PFSK-1 (cell line): ENCODE measurements at regions not wholly inside any gene's neighbourhood (a gene's known extent, or its start where the extent isn't known, plus 50 kb on each side); places are given as distances from the start of the nearest gene placed in this dataset.

Experiments used
- FOXP2 ChIP-seq: optimal IDR thresholded peaks from 2 replicates; pipeline ENCODE3; 2011; ENCODE audit warnings: borderline replicate concordance, control low read depth, inconsistent platforms; ENCODE audit not compliant: insufficient read depth; ENCODE audit errors: extremely low read length, extremely low read depth
- POLR2AphosphoS5 ChIP-seq: IDR thresholded peaks from 2 replicates; pipeline ENCODE4 v1.6.1; 2012; ENCODE audit warnings: low read depth, mild to moderate bottlenecking, control low read depth, low read length, moderate library complexity
- REST ChIP-seq, 2 experiments: IDR thresholded peaks; 2 replicates each; pipeline versions ENCODE4 v1.6.1 to v1.8.0; 2011 to 2012; ENCODE audit warnings: low read depth in 2 of 2, low read length in 2 of 2, control low read depth in 1 of 2, inconsistent platforms in 1 of 2, mild to moderate bottlenecking in 1 of 2, moderate library complexity in 1 of 2; ENCODE audit not compliant: insufficient read depth in 1 of 2
- SIN3A ChIP-seq: IDR thresholded peaks from 2 replicates; pipeline ENCODE4 v1.6.1; 2012; ENCODE audit warnings: mild to moderate bottlenecking, low read length, moderate library complexity, borderline replicate concordance; ENCODE audit not compliant: insufficient read depth
- TAF1 ChIP-seq: IDR thresholded peaks from 2 replicates; pipeline ENCODE4 v1.6.1; 2012; ENCODE audit warnings: low read length, control low read depth, borderline replicate concordance; ENCODE audit not compliant: insufficient read depth

- TF ChIP-seq POLR2AphosphoS5 = no peak
- no peak for TF ChIP-seq TAF1
- no peak for TF ChIP-seq REST (IDR thresholded peaks at IDR 0.05; ENCODE audit: insufficient read depth in 1 of 2, low read depth in 2 of 2, low read length in 2 of 2)
- no peak for TF ChIP-seq SIN3A
- TF ChIP-seq FOXP2 = no peak
Observed at GRCh38 chr9:2267181-2267745, 252.1 kb downstream of the SMARCA2 start.
